Lower leg skin (tissue), 4 donors: ENCODE measurements at regions not wholly inside any gene's neighbourhood (a gene's known extent, or its start where the extent isn't known, plus 50 kb on each side); places are given as distances from the start of the nearest gene placed in this dataset.
"Not testable (repeated sequence)": the region's sequence is repeated elsewhere in the genome, so short reads cannot be mapped to it uniquely, and the experiment has no call there.

ENCODE experiments used
- DNase-seq, 2 donors: peaks; one replicate each; pipeline ENCODE4 v3.0.0-alpha.2; 2019; ENCODE audit warnings: low spot score in 2 of 2
- H3K4me3 ChIP-seq: fragments of 200-600 bp; sonication (generic); 2 replicates; pipeline ENCODE4 v1.5.1; 2017; ENCODE audit warnings: mild to moderate bottlenecking, low read depth; ENCODE audit not compliant: poor library complexity, severe bottlenecking
- CTCF ChIP-seq, 3 donors: fragments of 450-650 bp; IDR thresholded peaks; one replicate each; pipeline ENCODE4 v1.5.1; 2016; ENCODE audit warnings: antibody characterized with exemption in 3 of 3, mild to moderate bottlenecking in 3 of 3, moderate library complexity in 2 of 3
- POLR2A ChIP-seq, 2 donors: fragments of 450-650 bp; IDR thresholded peaks; one replicate each; pipeline ENCODE4 v1.6.1; 2016 to 2017; ENCODE audit warnings: antibody characterized with exemption in 2 of 2, mild to moderate bottlenecking in 1 of 2, moderate library complexity in 1 of 2
- WGBS, 2 donors: methylation state at CpG; one replicate each; pipeline ENCODE4 v1.1.5; 2018; 5-methylcytosine and 5-hydroxymethylcytosine counted together
- intact Hi-C: fragments of 100-400 bp; cut with DNase I; formaldehyde crosslinking; loops from one replicate; pipeline ENCODE4 v1.15.0; 2023; ENCODE audit warnings: low total_unique reads

- DNase-seq, result no peak
- no peak overlapping the region for H3K4me3 ChIP-seq
- intact Hi-C loops, result no loop called here
- WGBS, 2 donors, result 76 to 85% methylated on average over 1 of the region's 1 CpG
- no peak for TF ChIP-seq CTCF (IDR thresholded peaks at IDR 0.05)
Measured at GRCh38 chr3:104044002-104044401, 1322.7 kb upstream of the ALCAM start.

- intact Hi-C loops, result no loop called here
- H3K4me3 ChIP-seq, result no peak overlapping the region
- TF ChIP-seq POLR2A (IDR thresholded peaks at IDR 0.05) (no peak), CTCF (IDR thresholded peaks at IDR 0.05) (no peak)
- 68 to 70% methylated on average over 2 of the region's 2 CpGs for WGBS, 2 donors
- DNase-seq, result no peak
Measured at GRCh38 chr3:104066658-104067057, 1300.1 kb upstream of the ALCAM start.

- TF ChIP-seq CTCF (IDR thresholded peaks at IDR 0.05) (no peak), POLR2A (IDR thresholded peaks at IDR 0.05) (no peak)
- intact Hi-C loops, result no loop called here
- 73 to 78% methylated on average over 3 of the region's 3 CpGs for WGBS, 2 donors
Measured at GRCh38 chr3:104069114-104069513, 1297.6 kb upstream of the ALCAM start.

GRCh38 chr3:104070906-104071305 is 1295.8 kb upstream of the ALCAM start:
- intact Hi-C loops, result no loop called here
- TF ChIP-seq POLR2A (IDR thresholded peaks at IDR 0.05) (no peak), CTCF (IDR thresholded peaks at IDR 0.05) (no peak)
- WGBS, 2 donors, result 64 to 68% methylated on average over 1 of the region's 1 CpG
- no peak overlapping the region for H3K4me3 ChIP-seq
- no peak for DNase-seq

More at GRCh38 chr3:104069114-104069513, 1297.6 kb upstream of the ALCAM start:
- H3K4me3 ChIP-seq, result no peak overlapping the region
- no peak for DNase-seq

GRCh38 chr3:104080088-104080626 is 1286.6 kb upstream of the ALCAM start:
- 63 to 71% methylated on average over 1 of the region's 1 CpG for WGBS, 2 donors
- TF ChIP-seq POLR2A (IDR thresholded peaks at IDR 0.05), result no peak
- TF ChIP-seq CTCF (IDR thresholded peaks at IDR 0.05), result no peak
- H3K4me3 ChIP-seq, result no peak overlapping the region
- intact Hi-C loops, result no loop called here
- DNase-seq, result no peak

- intact Hi-C loops, result no loop called here
- no peak for DNase-seq
- TF ChIP-seq POLR2A (IDR thresholded peaks at IDR 0.05), result no peak
- TF ChIP-seq CTCF (IDR thresholded peaks at IDR 0.05), result no peak
Measured at GRCh38 chr3:104088738-104089137, 1278.0 kb upstream of the ALCAM start.

GRCh38 chr3:104089987-104090386 is 1276.7 kb upstream of the ALCAM start:
- WGBS, 2 donors, result 60 to 66% methylated on average over 3 of the region's 3 CpGs
- H3K4me3 ChIP-seq, intact Hi-C loops, DNase-seq: not testable (repeated sequence)

More at GRCh38 chr3:104088738-104089137, 1278.0 kb upstream of the ALCAM start:
- no peak overlapping the region for H3K4me3 ChIP-seq
